SK-N-SH (cell line): ENCODE measurements at regions not wholly inside any gene's neighbourhood (a gene's known extent, or its start where the extent isn't known, plus 50 kb on each side); places are given as distances from the start of the nearest gene placed in this dataset.
"Not testable (repeated sequence)": the region's sequence is repeated elsewhere in the genome, so short reads cannot be mapped to it uniquely, and the experiment has no call there.

Experiments
- CTCF ChIA-PET: fragments of 300-600, 350-600 bp; formaldehyde crosslinking; extraction: SDS; loops from one replicate; lab custom pipeline; 2021; lab: Yijun Ruan, JAX
- POLR2A ChIA-PET: fragments of 350-600 bp; sonication (Branson Sonifier 250); formaldehyde crosslinking; extraction: SDS; loops from one replicate; lab custom pipeline; 2020; ENCODE audit warnings: antibody characterized with exemption, inconsistent platforms; lab: Yijun Ruan, JAX
- DNase-seq: peaks from one replicate; pipeline ENCODE4 v3.0.0; 2012
- H2AFZ ChIP-seq: fragments of 200-600 bp; sonication (generic); 2 replicates; pipeline ENCODE4 v1.8.1; 2016; ENCODE audit warnings: antibody characterized with exemption, mild to moderate bottlenecking, low read depth
- H3F3A ChIP-seq: fragments of 200-600 bp; sonication (generic); replicated peaks from 2 replicates; pipeline ENCODE3; 2016; ENCODE audit warnings: antibody characterized with exemption, mild to moderate bottlenecking; ENCODE audit not compliant: insufficient read depth
- H3K27ac ChIP-seq, 2 experiments: fragments of 200-500 bp in 1 of 2; fragments of 200-600 bp in 1 of 2; sonication (Bioruptor generic) in 1 of 2; sonication (generic), shearing (Covaris generic) in 1 of 2; 2 replicates each; pipeline versions ENCODE4 v1.5.1 to v1.6.1; 2014 to 2016; ENCODE audit warnings: low read depth in 2 of 2, inconsistent platforms in 1 of 2, low read length in 1 of 2, mild to moderate bottlenecking in 1 of 2, mixed read lengths in 1 of 2
- H3K27me3 ChIP-seq: fragments of 200-600 bp; sonication (generic), shearing (Covaris generic); 2 replicates; pipeline ENCODE4 v1.6.1; 2016; ENCODE audit warnings: mixed run types; ENCODE audit not compliant: insufficient read depth
- H3K36me3 ChIP-seq, 2 experiments: fragments of 200-500 bp in 1 of 2; fragments of 200-600 bp in 1 of 2; sonication (Bioruptor generic) in 1 of 2; sonication (generic) in 1 of 2; replicated peaks in 1 of 2; 2 replicates each; pipeline versions ENCODE3 to v1.5.1; 2014 to 2016; ENCODE audit warnings: low read length in 1 of 2, mild to moderate bottlenecking in 1 of 2; ENCODE audit not compliant: insufficient read depth in 2 of 2, control insufficient read depth in 1 of 2
- H3K4me1 ChIP-seq, 2 experiments: fragments of 200-500 bp in 1 of 2; fragments of 200-600 bp in 1 of 2; sonication (Bioruptor generic) in 1 of 2; sonication (generic), shearing (Covaris generic) in 1 of 2; 2 replicates each; pipeline versions ENCODE4 v1.5.1 to v1.6.1; 2014 to 2016; ENCODE audit warnings: low read depth in 1 of 2, low read length in 1 of 2, mixed run types in 1 of 2; ENCODE audit not compliant: insufficient read depth in 2 of 2, control insufficient read depth in 1 of 2
- H3K4me2 ChIP-seq: fragments of 200-600 bp; sonication (generic), shearing (Covaris generic); 2 replicates; pipeline ENCODE4 v1.6.1; 2017; ENCODE audit warnings: mixed run types
- H3K4me3 ChIP-seq, 2 experiments: fragments of 200-500 bp in 1 of 2; fragments of 200-600 bp in 1 of 2; sonication (Bioruptor generic) in 1 of 2; sonication (generic), shearing (Covaris generic) in 1 of 2; 2 replicates each; pipeline versions ENCODE4 v1.5.1 to v1.8.1; 2014 to 2016; ENCODE audit warnings: low read depth in 2 of 2, inconsistent platforms in 1 of 2, low read length in 1 of 2, mild to moderate bottlenecking in 1 of 2, mixed read lengths in 1 of 2, moderate library complexity in 1 of 2
- H3K79me2 ChIP-seq: fragments of 200-600 bp; sonication (generic); 2 replicates; pipeline ENCODE4 v1.8.1; 2017; ENCODE audit warnings: mild to moderate bottlenecking; ENCODE audit not compliant: insufficient read depth
- H3K9ac ChIP-seq: fragments of 200-600 bp; sonication (generic); 2 replicates; pipeline ENCODE4 v1.6.1; 2017; ENCODE audit warnings: mixed run types
- H3K9me2 ChIP-seq: fragments of 200-600 bp; sonication (generic); 2 replicates; pipeline ENCODE4 v1.6.1; 2017; ENCODE audit warnings: mixed run types
- H3K9me3 ChIP-seq: fragments of 200-600 bp; sonication (generic); 2 replicates; pipeline ENCODE4 v1.6.1; 2017; ENCODE audit warnings: mixed run types, mild to moderate bottlenecking, moderate library complexity
- H4K20me1 ChIP-seq: fragments of 200-600 bp; sonication (generic); 2 replicates; pipeline ENCODE4 v1.6.1; 2017; ENCODE audit warnings: mild to moderate bottlenecking, mixed run types; ENCODE audit not compliant: insufficient read depth
- EP300 ChIP-seq, 2 experiments: IDR thresholded peaks; 2 replicates each; pipeline versions ENCODE4 v1.4.0 to v1.6.1; 2012; ENCODE audit warnings: borderline replicate concordance in 1 of 2, low read depth in 1 of 2, low read length in 1 of 2
- EZH2phosphoT487 ChIP-seq: fragments of 200-600 bp; sonication (generic); IDR thresholded peaks from 2 replicates; pipeline ENCODE4 v1.6.1; 2017; ENCODE audit warnings: low read depth, mixed run types, mild to moderate bottlenecking, antibody characterized with exemption, moderate library complexity, borderline replicate concordance
- FOSL2 ChIP-seq: IDR thresholded peaks from 2 replicates; pipeline ENCODE4 v1.4.0; 2012; ENCODE audit warnings: low read depth, mild to moderate bottlenecking, moderate library complexity, borderline replicate concordance
- FOXJ3 ChIP-seq: sonication (generic); formaldehyde crosslinking; IDR thresholded peaks from 2 replicates; pipeline ENCODE4 v1.5.1; 2020; ENCODE audit warnings: mild to moderate bottlenecking, missing genetic modification reagents
- MEF2A ChIP-seq: IDR thresholded peaks from 2 replicates; pipeline ENCODE4 v1.4.0; 2012; ENCODE audit warnings: low read depth, borderline replicate concordance
- NFIC ChIP-seq: IDR thresholded peaks from 2 replicates; pipeline ENCODE4 v1.4.0; 2012; ENCODE audit warnings: borderline replicate concordance
- NRF1 ChIP-seq: IDR thresholded peaks from 2 replicates; pipeline ENCODE4 v1.6.1; 2012; ENCODE audit warnings: low read depth, mild to moderate bottlenecking, low read length
- RCOR1 ChIP-seq: fragments of 150-350 bp; IDR thresholded peaks from 2 replicates; pipeline ENCODE4 v1.6.1; 2017; ENCODE audit warnings: antibody characterized with exemption, low read length
- RFX5 ChIP-seq: IDR thresholded peaks from 2 replicates; pipeline ENCODE4 v1.6.1; 2012; ENCODE audit warnings: mild to moderate bottlenecking, improper control_type of control experiment, low read length
- RXRA ChIP-seq: IDR thresholded peaks from 2 replicates; pipeline ENCODE4 v1.4.0; 2012; ENCODE audit warnings: low read depth, mild to moderate bottlenecking, borderline replicate concordance
- SIN3A ChIP-seq: IDR thresholded peaks from 2 replicates; pipeline ENCODE4 v1.6.1; 2012; ENCODE audit warnings: low read depth, mild to moderate bottlenecking, low read length, moderate library complexity, borderline replicate concordance
- SMC3 ChIP-seq: IDR thresholded peaks from 2 replicates; pipeline ENCODE4 v1.6.1; 2012; ENCODE audit warnings: low read depth, low read length, improper control_type of control experiment
- TCF12 ChIP-seq: IDR thresholded peaks from 2 replicates; pipeline ENCODE4 v1.4.0; 2012
- TEAD4 ChIP-seq: IDR thresholded peaks from 2 replicates; pipeline ENCODE4 v1.4.0; 2012; ENCODE audit warnings: mild to moderate bottlenecking, borderline replicate concordance; ENCODE audit not compliant: insufficient read depth
- YY1 ChIP-seq: IDR thresholded peaks from 2 replicates; pipeline ENCODE4 v1.4.0; 2012; ENCODE audit warnings: low read depth, mild to moderate bottlenecking
- WGBS: methylation state at CpG from one replicate; pipeline ENCODE4 v1.1.6; 2017; ENCODE audit warnings: low lambda C conversion rate; 5-methylcytosine and 5-hydroxymethylcytosine counted together
- TF ChIP-seq, protein P1 (sequence below): IDR thresholded peaks from 2 replicates; pipeline ENCODE4 v1.4.0; 2012; ENCODE audit warnings: low read depth
- TF ChIP-seq, protein P2 (sequence below): fragments of 150-350 bp; IDR thresholded peaks from 2 replicates; pipeline ENCODE4 v1.6.1; 2017; ENCODE audit warnings: antibody characterized with exemption, low read length, low read depth, borderline replicate concordance
- TF ChIP-seq, protein P3 (sequence below): IDR thresholded peaks from 2 replicates; pipeline ENCODE4 v1.4.0; 2012; ENCODE audit warnings: low read depth, borderline replicate concordance
- TF ChIP-seq, protein P4 (sequence below): IDR thresholded peaks from 2 replicates; pipeline ENCODE4 v1.6.1; 2012; ENCODE audit warnings: mild to moderate bottlenecking, low read depth, low read length, moderate library complexity
- TF ChIP-seq, protein P5 (sequence below): IDR thresholded peaks from 2 replicates; pipeline ENCODE4 v1.4.0; 2012; ENCODE audit warnings: low read depth, borderline replicate concordance

DNA sequence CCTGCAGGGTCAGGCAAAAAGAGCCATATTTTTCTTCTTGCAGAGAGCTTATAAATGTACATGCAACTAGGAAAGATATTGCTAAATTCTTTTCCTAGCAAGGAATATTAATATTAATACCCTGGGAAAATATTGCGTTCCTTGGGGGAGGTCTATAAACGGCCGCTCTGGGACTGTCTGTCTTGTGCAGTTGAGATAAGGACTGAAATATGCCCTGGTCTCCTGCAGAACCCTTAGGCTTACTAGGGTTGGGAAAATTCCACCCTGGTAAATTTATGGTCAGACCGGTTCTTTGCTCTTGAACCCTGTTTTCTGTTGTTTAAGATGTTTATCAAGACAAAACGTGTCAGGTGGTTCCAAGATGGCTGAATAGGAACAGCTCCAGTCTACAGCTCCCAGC lies 121.3 kb upstream of the CARMIL1 start:
- Histone ChIP-seq H3K27ac (no peak overlapping the region), H3K4me2 (no peak overlapping the region), H3K9me3 (no peaks in the 10 kb centered on the region), H3K9ac (no peak overlapping the region), H3K4me3 (no peak overlapping the region), H3K27me3 (no peaks in the 10 kb centered on the region), H3K79me2 (no peaks in the 10 kb centered on the region), H2AFZ (no peak overlapping the region), H3K36me3 (peaks cover 0 to 4% of the 10 kb centered on the region in 2 experiments), H3K4me1 (peaks cover 0 to 2% of the 10 kb centered on the region in 2 experiments; a peak in 1 of 4 replicates), H4K20me1 (no peaks in the 10 kb centered on the region), H3F3A (no peaks in the 10 kb centered on the region), H3K9me2 (no peaks in the 10 kb centered on the region)
- no peak for TF ChIP-seq RCOR1
- no peak for TF ChIP-seq FOSL2
- TF ChIP-seq NFIC: no peak
- TF ChIP-seq YY1: no peak
- no peak for TF ChIP-seq SMC3
- TF ChIP-seq, protein P1, sequence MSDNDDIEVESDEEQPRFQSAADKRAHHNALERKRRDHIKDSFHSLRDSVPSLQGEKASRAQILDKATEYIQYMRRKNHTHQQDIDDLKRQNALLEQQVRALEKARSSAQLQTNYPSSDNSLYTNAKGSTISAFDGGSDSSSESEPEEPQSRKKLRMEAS: no peak
- no peak for TF ChIP-seq SIN3A
- no peak for TF ChIP-seq MEF2A
- TF ChIP-seq, protein P2, sequence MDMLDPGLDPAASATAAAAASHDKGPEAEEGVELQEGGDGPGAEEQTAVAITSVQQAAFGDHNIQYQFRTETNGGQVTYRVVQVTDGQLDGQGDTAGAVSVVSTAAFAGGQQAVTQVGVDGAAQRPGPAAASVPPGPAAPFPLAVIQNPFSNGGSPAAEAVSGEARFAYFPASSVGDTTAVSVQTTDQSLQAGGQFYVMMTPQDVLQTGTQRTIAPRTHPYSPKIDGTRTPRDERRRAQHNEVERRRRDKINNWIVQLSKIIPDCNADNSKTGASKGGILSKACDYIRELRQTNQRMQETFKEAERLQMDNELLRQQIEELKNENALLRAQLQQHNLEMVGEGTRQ: no peak
- TF ChIP-seq, protein P3, sequence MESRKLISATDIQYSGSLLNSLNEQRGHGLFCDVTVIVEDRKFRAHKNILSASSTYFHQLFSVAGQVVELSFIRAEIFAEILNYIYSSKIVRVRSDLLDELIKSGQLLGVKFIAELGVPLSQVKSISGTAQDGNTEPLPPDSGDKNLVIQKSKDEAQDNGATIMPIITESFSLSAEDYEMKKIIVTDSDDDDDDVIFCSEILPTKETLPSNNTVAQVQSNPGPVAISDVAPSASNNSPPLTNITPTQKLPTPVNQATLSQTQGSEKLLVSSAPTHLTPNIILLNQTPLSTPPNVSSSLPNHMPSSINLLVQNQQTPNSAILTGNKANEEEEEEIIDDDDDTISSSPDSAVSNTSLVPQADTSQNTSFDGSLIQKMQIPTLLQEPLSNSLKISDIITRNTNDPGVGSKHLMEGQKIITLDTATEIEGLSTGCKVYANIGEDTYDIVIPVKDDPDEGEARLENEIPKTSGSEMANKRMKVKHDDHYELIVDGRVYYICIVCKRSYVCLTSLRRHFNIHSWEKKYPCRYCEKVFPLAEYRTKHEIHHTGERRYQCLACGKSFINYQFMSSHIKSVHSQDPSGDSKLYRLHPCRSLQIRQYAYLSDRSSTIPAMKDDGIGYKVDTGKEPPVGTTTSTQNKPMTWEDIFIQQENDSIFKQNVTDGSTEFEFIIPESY: no peak
- no peak for TF ChIP-seq FOXJ3 (CRISPR knock-in tag)
- TF ChIP-seq EP300 (IDR thresholded peaks at IDR 0.05; ENCODE audit: borderline replicate concordance in 1 of 2, low read depth in 1 of 2, low read length in 1 of 2): no peak
- TF ChIP-seq, protein P4, sequence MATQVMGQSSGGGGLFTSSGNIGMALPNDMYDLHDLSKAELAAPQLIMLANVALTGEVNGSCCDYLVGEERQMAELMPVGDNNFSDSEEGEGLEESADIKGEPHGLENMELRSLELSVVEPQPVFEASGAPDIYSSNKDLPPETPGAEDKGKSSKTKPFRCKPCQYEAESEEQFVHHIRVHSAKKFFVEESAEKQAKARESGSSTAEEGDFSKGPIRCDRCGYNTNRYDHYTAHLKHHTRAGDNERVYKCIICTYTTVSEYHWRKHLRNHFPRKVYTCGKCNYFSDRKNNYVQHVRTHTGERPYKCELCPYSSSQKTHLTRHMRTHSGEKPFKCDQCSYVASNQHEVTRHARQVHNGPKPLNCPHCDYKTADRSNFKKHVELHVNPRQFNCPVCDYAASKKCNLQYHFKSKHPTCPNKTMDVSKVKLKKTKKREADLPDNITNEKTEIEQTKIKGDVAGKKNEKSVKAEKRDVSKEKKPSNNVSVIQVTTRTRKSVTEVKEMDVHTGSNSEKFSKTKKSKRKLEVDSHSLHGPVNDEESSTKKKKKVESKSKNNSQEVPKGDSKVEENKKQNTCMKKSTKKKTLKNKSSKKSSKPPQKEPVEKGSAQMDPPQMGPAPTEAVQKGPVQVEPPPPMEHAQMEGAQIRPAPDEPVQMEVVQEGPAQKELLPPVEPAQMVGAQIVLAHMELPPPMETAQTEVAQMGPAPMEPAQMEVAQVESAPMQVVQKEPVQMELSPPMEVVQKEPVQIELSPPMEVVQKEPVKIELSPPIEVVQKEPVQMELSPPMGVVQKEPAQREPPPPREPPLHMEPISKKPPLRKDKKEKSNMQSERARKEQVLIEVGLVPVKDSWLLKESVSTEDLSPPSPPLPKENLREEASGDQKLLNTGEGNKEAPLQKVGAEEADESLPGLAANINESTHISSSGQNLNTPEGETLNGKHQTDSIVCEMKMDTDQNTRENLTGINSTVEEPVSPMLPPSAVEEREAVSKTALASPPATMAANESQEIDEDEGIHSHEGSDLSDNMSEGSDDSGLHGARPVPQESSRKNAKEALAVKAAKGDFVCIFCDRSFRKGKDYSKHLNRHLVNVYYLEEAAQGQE: no peak
- TF ChIP-seq TEAD4: no peak
- no peak for TF ChIP-seq EZH2phosphoT487
- TF ChIP-seq RFX5: no peak
- no peak for TF ChIP-seq RXRA
- TF ChIP-seq, protein P5, sequence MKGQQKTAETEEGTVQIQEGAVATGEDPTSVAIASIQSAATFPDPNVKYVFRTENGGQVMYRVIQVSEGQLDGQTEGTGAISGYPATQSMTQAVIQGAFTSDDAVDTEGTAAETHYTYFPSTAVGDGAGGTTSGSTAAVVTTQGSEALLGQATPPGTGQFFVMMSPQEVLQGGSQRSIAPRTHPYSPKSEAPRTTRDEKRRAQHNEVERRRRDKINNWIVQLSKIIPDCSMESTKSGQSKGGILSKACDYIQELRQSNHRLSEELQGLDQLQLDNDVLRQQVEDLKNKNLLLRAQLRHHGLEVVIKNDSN: no peak
- TF ChIP-seq NRF1: no peak
- no peak for TF ChIP-seq TCF12
- no peak for DNase-seq
- 77% methylated on average over 5 of the region's 5 CpGs for WGBS
- POLR2A ChIA-PET: no interaction called here
- CTCF ChIA-PET: no interaction called here

DNA sequence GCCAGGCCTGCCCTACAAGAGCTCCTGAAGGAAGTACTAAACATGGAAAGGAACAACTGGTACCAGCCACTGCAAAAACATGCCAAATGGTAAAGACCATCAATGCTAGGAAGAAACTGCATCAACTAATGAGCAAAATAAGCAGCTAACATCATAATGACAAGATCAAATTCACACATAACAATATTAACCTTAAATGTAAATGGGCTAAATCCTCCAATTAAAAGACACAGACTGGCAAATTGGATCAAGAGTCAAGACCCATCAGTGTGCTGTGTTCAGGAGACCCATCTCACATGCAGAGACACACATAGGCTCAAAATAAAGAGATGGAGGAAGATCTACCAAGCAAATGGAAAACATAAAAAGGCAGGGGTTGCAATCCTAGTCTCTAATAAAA lies 119.0 kb upstream of the CARMIL1 start:
- DNase-seq, CTCF ChIA-PET: not testable (repeated sequence)

More for the DNA sequence above, 119.0 kb upstream of the CARMIL1 start:
- H3K27ac ChIP-seq, POLR2A ChIA-PET, H2AFZ ChIP-seq, H3K27me3 ChIP-seq, H3K9ac ChIP-seq, H3K9me3 ChIP-seq, H3K4me2 ChIP-seq, H3F3A ChIP-seq, H3K79me2 ChIP-seq, H3K4me1 ChIP-seq, H3K9me2 ChIP-seq, H3K36me3 ChIP-seq, H4K20me1 ChIP-seq, H3K4me3 ChIP-seq: not testable (repeated sequence)
